Loucy (cell line): ENCODE measurements at regions not wholly inside any gene's neighbourhood (a gene's known extent, or its start where the extent isn't known, plus 50 kb on each side); places are given as distances from the start of the nearest gene placed in this dataset.

Experiments
- EZH2phosphoT487 ChIP-seq: fragments of 200-600 bp; IDR thresholded peaks from 2 replicates; pipeline ENCODE4 v1.6.1; 2018; ENCODE audit warnings: antibody characterized with exemption, mild to moderate bottlenecking, moderate library complexity, borderline replicate concordance
- TF ChIP-seq, protein P1 (sequence below): fragments of 200-600 bp; sonication (generic); conservative IDR thresholded peaks from 2 replicates; pipeline ENCODE4 v1.5.1; 2014; ENCODE audit warnings: mild to moderate bottlenecking, antibody characterized with exemption, low read length

DNA sequence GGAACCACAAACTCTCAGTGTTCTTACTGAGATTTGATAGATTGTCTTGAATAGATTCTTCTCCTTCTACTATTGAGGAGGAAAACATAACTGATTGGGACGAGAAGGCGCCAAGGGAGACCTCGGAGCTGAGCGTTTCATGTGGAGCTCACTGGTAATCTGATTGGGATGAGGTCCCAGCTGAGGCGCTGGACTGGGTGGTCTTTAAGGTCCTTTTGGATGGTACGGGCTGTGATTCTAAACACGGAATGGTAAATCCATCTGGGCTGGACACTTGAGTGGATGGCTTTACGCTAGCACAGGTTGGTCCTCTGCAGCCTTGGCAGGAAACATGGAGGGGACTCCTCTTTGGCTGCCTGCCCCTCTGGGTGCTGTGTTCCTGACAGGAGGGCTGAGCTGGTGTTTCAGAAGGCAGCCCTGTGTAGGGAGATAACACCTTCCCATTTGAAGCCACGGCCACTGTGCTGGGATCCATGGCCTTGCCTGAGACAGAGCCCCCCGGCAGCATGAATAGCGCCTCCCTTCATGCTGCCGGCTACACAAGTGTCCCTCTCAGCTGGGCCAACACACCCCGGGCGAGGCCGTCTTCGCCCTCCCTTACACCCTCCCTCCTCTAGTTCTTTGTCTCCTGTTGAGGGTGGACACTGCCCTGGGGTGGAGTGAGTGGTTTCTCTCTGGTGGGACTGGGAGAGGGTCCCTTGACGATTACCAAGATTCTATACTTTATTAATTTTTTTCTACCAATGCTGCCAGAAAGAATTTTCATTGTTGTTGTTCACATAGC is 203.2 kb upstream of the SHH start:
- TF ChIP-seq EZH2phosphoT487 = no peak
- TF ChIP-seq, protein P1, sequence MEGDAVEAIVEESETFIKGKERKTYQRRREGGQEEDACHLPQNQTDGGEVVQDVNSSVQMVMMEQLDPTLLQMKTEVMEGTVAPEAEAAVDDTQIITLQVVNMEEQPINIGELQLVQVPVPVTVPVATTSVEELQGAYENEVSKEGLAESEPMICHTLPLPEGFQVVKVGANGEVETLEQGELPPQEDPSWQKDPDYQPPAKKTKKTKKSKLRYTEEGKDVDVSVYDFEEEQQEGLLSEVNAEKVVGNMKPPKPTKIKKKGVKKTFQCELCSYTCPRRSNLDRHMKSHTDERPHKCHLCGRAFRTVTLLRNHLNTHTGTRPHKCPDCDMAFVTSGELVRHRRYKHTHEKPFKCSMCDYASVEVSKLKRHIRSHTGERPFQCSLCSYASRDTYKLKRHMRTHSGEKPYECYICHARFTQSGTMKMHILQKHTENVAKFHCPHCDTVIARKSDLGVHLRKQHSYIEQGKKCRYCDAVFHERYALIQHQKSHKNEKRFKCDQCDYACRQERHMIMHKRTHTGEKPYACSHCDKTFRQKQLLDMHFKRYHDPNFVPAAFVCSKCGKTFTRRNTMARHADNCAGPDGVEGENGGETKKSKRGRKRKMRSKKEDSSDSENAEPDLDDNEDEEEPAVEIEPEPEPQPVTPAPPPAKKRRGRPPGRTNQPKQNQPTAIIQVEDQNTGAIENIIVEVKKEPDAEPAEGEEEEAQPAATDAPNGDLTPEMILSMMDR = no peak
